ENCODE measurements at regions not wholly inside any gene's neighbourhood (a gene's known extent, or its start where the extent isn't known, plus 50 kb on each side); places are given as distances from the start of the nearest gene placed in this dataset.

- no peak for FAIRE-seq
- DNase-seq (ENCODE audit: insufficient read length, low spot score) = no peak
- TF ChIP-seq POLR2A (IDR thresholded peaks at IDR 0.05; ENCODE audit: low read depth, low read length) = no peak
These were observed 475.2 kb upstream of the TGFBR2 start for GRCh38 chr3:30131191-30131590.

- no peak for TF ChIP-seq POLR2A (IDR thresholded peaks at IDR 0.05; ENCODE audit: low read depth, low read length)
- DNase-seq (ENCODE audit: insufficient read length, low spot score) (no peak), FAIRE-seq (no peak)
These were observed 471.2 kb upstream of the TGFBR2 start for GRCh38 chr3:30135190-30135589.

- DNase-seq (ENCODE audit: insufficient read length, low spot score) = no peak
- no peak for TF ChIP-seq POLR2A (IDR thresholded peaks at IDR 0.05; ENCODE audit: low read depth, low read length)
- FAIRE-seq = no peak
These were observed 467.1 kb upstream of the TGFBR2 start for GRCh38 chr3:30139283-30139682.

GRCh38 chr3:30140356-30141075 is 465.9 kb upstream of the TGFBR2 start:
- TF ChIP-seq POLR2A (IDR thresholded peaks at IDR 0.05; ENCODE audit: low read depth, low read length) = no peak
- DNase-seq (ENCODE audit: insufficient read length, low spot score) = no peak
- no peak for FAIRE-seq

- no peak for FAIRE-seq
- TF ChIP-seq POLR2A (IDR thresholded peaks at IDR 0.05; ENCODE audit: low read depth, low read length) = no peak
- no peak for DNase-seq (ENCODE audit: insufficient read length, low spot score)
These were observed 465.2 kb upstream of the TGFBR2 start for GRCh38 chr3:30141178-30141581.

GRCh38 chr3:30141927-30142326 is 464.5 kb upstream of the TGFBR2 start:
- no peak for TF ChIP-seq POLR2A (IDR thresholded peaks at IDR 0.05; ENCODE audit: low read depth, low read length)
- FAIRE-seq (no peak), DNase-seq (ENCODE audit: insufficient read length, low spot score) (no peak)

GRCh38 chr3:30142946-30143345 is 463.5 kb upstream of the TGFBR2 start:
- DNase-seq (ENCODE audit: insufficient read length, low spot score) (no peak), FAIRE-seq (no peak)
- TF ChIP-seq POLR2A (IDR thresholded peaks at IDR 0.05; ENCODE audit: low read depth, low read length) = no peak

- TF ChIP-seq POLR2A (IDR thresholded peaks at IDR 0.05; ENCODE audit: low read depth, low read length) = no peak
- no peak for DNase-seq (ENCODE audit: insufficient read length, low spot score)
- no peak for FAIRE-seq
These were observed 461.1 kb upstream of the TGFBR2 start for GRCh38 chr3:30145281-30145680.

GRCh38 chr3:30146978-30147377 is 459.4 kb upstream of the TGFBR2 start:
- TF ChIP-seq POLR2A (IDR thresholded peaks at IDR 0.05; ENCODE audit: low read depth, low read length) = no peak
- DNase-seq (ENCODE audit: insufficient read length, low spot score) (no peak), FAIRE-seq (no peak)

- no peak for DNase-seq (ENCODE audit: insufficient read length, low spot score)
- FAIRE-seq = no peak
- no peak for TF ChIP-seq POLR2A (IDR thresholded peaks at IDR 0.05; ENCODE audit: low read depth, low read length)
These were observed 451.5 kb upstream of the TGFBR2 start for GRCh38 chr3:30154853-30155252.

GRCh38 chr3:30155755-30156154 is 450.6 kb upstream of the TGFBR2 start:
- TF ChIP-seq POLR2A (IDR thresholded peaks at IDR 0.05; ENCODE audit: low read depth, low read length) = no peak
- FAIRE-seq = no peak
- no peak for DNase-seq (ENCODE audit: insufficient read length, low spot score)

- FAIRE-seq (peak; percentile 60), DNase-seq (ENCODE audit: insufficient read length, low spot score) (no peak)
- no peak for TF ChIP-seq POLR2A (IDR thresholded peaks at IDR 0.05; ENCODE audit: low read depth, low read length)
These were observed 449.6 kb upstream of the TGFBR2 start for GRCh38 chr3:30156586-30157498.

- FAIRE-seq = no peak
- no peak for DNase-seq (ENCODE audit: insufficient read length, low spot score)
- no peak for TF ChIP-seq POLR2A (IDR thresholded peaks at IDR 0.05; ENCODE audit: low read depth, low read length)
These were observed 445.0 kb upstream of the TGFBR2 start for GRCh38 chr3:30161375-30161774.

- DNase-seq (ENCODE audit: insufficient read length, low spot score) (peak; percentile 6), FAIRE-seq (peak; percentile 81)
- no peak for TF ChIP-seq POLR2A (IDR thresholded peaks at IDR 0.05; ENCODE audit: low read depth, low read length)
These were observed 443.8 kb upstream of the TGFBR2 start for GRCh38 chr3:30162579-30162978.

GRCh38 chr3:30166535-30166934 is 439.9 kb upstream of the TGFBR2 start:
- no peak for FAIRE-seq
- no peak for DNase-seq (ENCODE audit: insufficient read length, low spot score)
- TF ChIP-seq POLR2A (IDR thresholded peaks at IDR 0.05; ENCODE audit: low read depth, low read length) = no peak

Measured in H54 (cell line).